ENCODE measurements at regions not wholly inside any gene's neighbourhood (a gene's known extent, or its start where the extent isn't known, plus 50 kb on each side); places are given as distances from the start of the nearest gene placed in this dataset.

GRCh38 chr4:105060628-105061027 lies 86.0 kb upstream of the TET2 start:
- no peaks in the 10 kb centered on the region for H4K20me1 ChIP-seq (ENCODE audit: low read depth, low read length)
- H3K9me3 ChIP-seq (ENCODE audit: insufficient read depth, low read length) = no peaks in the 10 kb centered on the region
- no peaks in the 10 kb centered on the region for H3K9me2 ChIP-seq (replicated peaks; ENCODE audit: insufficient read depth, low read length)
- no peak for TF ChIP-seq CTCF (IDR thresholded peaks at IDR 0.05; ENCODE audit: insufficient read depth, low read length, poor library complexity, severe bottlenecking)
- no peak overlapping the region for H3K4me3 ChIP-seq (ENCODE audit: insufficient read depth, low read length, poor library complexity, severe bottlenecking)
- peak overlapping the region; percentile 37 for H3K4me2 ChIP-seq (ENCODE audit: low read depth, low read length, poor library complexity, severe bottlenecking)
- H2AFZ ChIP-seq (ENCODE audit: low read depth, low read length, severe bottlenecking) = no peak overlapping the region
- H3K36me3 ChIP-seq (ENCODE audit: low read length) = no peaks in the 10 kb centered on the region
- no peaks in the 10 kb centered on the region for H3K27me3 ChIP-seq (ENCODE audit: low read length)
- no peaks in the 10 kb centered on the region for H3F3A ChIP-seq (ENCODE audit: insufficient read depth)
- H3K9ac ChIP-seq (ENCODE audit: low read length) = no peak overlapping the region
- H3K79me2 ChIP-seq (ENCODE audit: insufficient read depth, low read length) = no peaks in the 10 kb centered on the region
- no peak overlapping the region for H3K27ac ChIP-seq (ENCODE audit: low read depth, low read length)

GRCh38 chr4:105061136-105061696 lies 85.5 kb upstream of the TET2 start:
- H3K27ac ChIP-seq (ENCODE audit: low read depth, low read length) = no peak overlapping the region
- no peak overlapping the region for H3K4me3 ChIP-seq (ENCODE audit: insufficient read depth, low read length, poor library complexity, severe bottlenecking)
- H3K36me3 ChIP-seq (ENCODE audit: low read length) = no peaks in the 10 kb centered on the region
- no peaks in the 10 kb centered on the region for H3K27me3 ChIP-seq (ENCODE audit: low read length)
- H3K9ac ChIP-seq (ENCODE audit: low read length) = no peak overlapping the region
- no peaks in the 10 kb centered on the region for H3K79me2 ChIP-seq (ENCODE audit: insufficient read depth, low read length)
- no peak for TF ChIP-seq CTCF (IDR thresholded peaks at IDR 0.05; ENCODE audit: insufficient read depth, low read length, poor library complexity, severe bottlenecking)
- no peak for TF ChIP-seq EZH2phosphoT487 (conservative IDR thresholded peaks at IDR 0.05; ENCODE audit: low read length)
- H3K9me3 ChIP-seq (ENCODE audit: insufficient read depth, low read length) = no peaks in the 10 kb centered on the region
- H3F3A ChIP-seq (ENCODE audit: insufficient read depth) = no peaks in the 10 kb centered on the region
- peak overlapping the region; percentile 37 for H3K4me2 ChIP-seq (ENCODE audit: low read depth, low read length, poor library complexity, severe bottlenecking)
- peak overlapping the region; percentile 56 for H2AFZ ChIP-seq (ENCODE audit: low read depth, low read length, severe bottlenecking)
- no peaks in the 10 kb centered on the region for H4K20me1 ChIP-seq (ENCODE audit: low read depth, low read length)
- no peaks in the 10 kb centered on the region for H3K9me2 ChIP-seq (replicated peaks; ENCODE audit: insufficient read depth, low read length)

- no peak overlapping the region for H3K4me3 ChIP-seq (ENCODE audit: insufficient read depth, low read length, poor library complexity, severe bottlenecking)
- H3K9ac ChIP-seq (ENCODE audit: low read length) = no peak overlapping the region
- no peaks in the 10 kb centered on the region for H3K79me2 ChIP-seq (ENCODE audit: insufficient read depth, low read length)
- H2AFZ ChIP-seq (ENCODE audit: low read depth, low read length, severe bottlenecking) = peak overlapping the region; percentile 56
- H3K4me2 ChIP-seq (ENCODE audit: low read depth, low read length, poor library complexity, severe bottlenecking) = peak overlapping the region; percentile 37
- H3K27ac ChIP-seq (ENCODE audit: low read depth, low read length) = no peak overlapping the region
- H3K9me3 ChIP-seq (ENCODE audit: insufficient read depth, low read length) = no peaks in the 10 kb centered on the region
- no peaks in the 10 kb centered on the region for H3F3A ChIP-seq (ENCODE audit: insufficient read depth)
- H3K36me3 ChIP-seq (ENCODE audit: low read length) = no peaks in the 10 kb centered on the region
- TF ChIP-seq CTCF (IDR thresholded peaks at IDR 0.05; ENCODE audit: insufficient read depth, low read length, poor library complexity, severe bottlenecking) = no peak
- TF ChIP-seq EZH2phosphoT487 (conservative IDR thresholded peaks at IDR 0.05; ENCODE audit: low read length) = no peak
- no peaks in the 10 kb centered on the region for H4K20me1 ChIP-seq (ENCODE audit: low read depth, low read length)
- H3K27me3 ChIP-seq (ENCODE audit: low read length) = no peaks in the 10 kb centered on the region
- H3K9me2 ChIP-seq (replicated peaks; ENCODE audit: insufficient read depth, low read length) = no peaks in the 10 kb centered on the region
Measured at GRCh38 chr4:105061731-105062130, 84.9 kb upstream of the TET2 start.

All from SU-DHL-6 (cell line).